Thyroid gland (tissue), 4 donors: ENCODE measurements at regions not wholly inside any gene's neighbourhood (a gene's known extent, or its start where the extent isn't known, plus 50 kb on each side); places are given as distances from the start of the nearest gene placed in this dataset.

ENCODE experiments used
- POLR2A ChIP-seq, 2 donors: fragments of 450-650 bp; IDR thresholded peaks; one replicate each; pipeline ENCODE4 v1.6.1; 2017; ENCODE audit warnings: antibody characterized with exemption in 2 of 2, mild to moderate bottlenecking in 2 of 2, moderate library complexity in 1 of 2
- TF ChIP-seq, protein P1 (sequence below), 6 experiments: fragments of 200-600 bp in 3 of 6; fragments of 450-650 bp in 3 of 6; sonication (generic) in 3 of 6; IDR thresholded peaks; one replicate each; pipeline ENCODE4 v1.5.1; 2016 to 2019; ENCODE audit warnings: antibody characterized with exemption in 6 of 6, mild to moderate bottlenecking in 2 of 6, inconsistent platforms in 1 of 6, moderate library complexity in 1 of 6

DNA sequence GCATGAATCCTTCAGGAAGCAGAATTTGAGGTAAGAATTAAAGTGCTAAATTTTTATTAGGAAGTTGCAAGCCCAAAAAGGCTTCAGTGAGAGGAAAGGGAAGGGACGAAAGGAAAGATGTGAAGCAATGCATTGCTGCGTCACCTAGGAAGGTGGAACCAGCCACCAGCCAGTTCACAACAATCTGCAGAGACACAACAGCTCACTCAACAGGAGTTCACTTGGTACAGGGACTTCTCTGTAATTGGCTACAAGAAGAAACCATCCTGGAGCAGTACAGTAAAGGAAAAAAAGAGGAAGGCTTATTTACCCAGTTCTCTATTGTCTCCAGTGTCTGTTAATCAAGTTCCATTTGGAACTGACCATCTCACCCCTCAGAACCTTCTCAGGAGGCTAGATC lies 157.6 kb downstream of the HNRNPD start:
- TF ChIP-seq, protein P1, sequence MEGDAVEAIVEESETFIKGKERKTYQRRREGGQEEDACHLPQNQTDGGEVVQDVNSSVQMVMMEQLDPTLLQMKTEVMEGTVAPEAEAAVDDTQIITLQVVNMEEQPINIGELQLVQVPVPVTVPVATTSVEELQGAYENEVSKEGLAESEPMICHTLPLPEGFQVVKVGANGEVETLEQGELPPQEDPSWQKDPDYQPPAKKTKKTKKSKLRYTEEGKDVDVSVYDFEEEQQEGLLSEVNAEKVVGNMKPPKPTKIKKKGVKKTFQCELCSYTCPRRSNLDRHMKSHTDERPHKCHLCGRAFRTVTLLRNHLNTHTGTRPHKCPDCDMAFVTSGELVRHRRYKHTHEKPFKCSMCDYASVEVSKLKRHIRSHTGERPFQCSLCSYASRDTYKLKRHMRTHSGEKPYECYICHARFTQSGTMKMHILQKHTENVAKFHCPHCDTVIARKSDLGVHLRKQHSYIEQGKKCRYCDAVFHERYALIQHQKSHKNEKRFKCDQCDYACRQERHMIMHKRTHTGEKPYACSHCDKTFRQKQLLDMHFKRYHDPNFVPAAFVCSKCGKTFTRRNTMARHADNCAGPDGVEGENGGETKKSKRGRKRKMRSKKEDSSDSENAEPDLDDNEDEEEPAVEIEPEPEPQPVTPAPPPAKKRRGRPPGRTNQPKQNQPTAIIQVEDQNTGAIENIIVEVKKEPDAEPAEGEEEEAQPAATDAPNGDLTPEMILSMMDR (IDR thresholded peaks at IDR 0.05): no peak
- TF ChIP-seq POLR2A (IDR thresholded peaks at IDR 0.05): no peak
